IMR-90 (cell line): ENCODE measurements at regions not wholly inside any gene's neighbourhood (a gene's known extent, or its start where the extent isn't known, plus 50 kb on each side); places are given as distances from the start of the nearest gene placed in this dataset.

Experiments
- ATAC-seq: fragments of 200-7000 bp; cut with Tn5 transposase; 2 replicates; pipeline ENCODE4 v1.9.1; 2020; ENCODE audit warnings: low read depth, mild to moderate bottlenecking, moderate library complexity
- BruUV-seq: library from RNA; stranded (reverse); fragments of 400-500 nt; replicated peaks from 2 replicates; lab custom pipeline; 2021; lab: Mats Ljungman, UMichigan
- CTCF ChIA-PET: fragments of 300-600 bp; formaldehyde crosslinking; extraction: SDS; loops from one replicate; lab custom pipeline; 2021; ENCODE audit warnings: antibody characterized with exemption; lab: Yijun Ruan, JAX
- POLR2A ChIA-PET: fragments of 300-600 bp; sonication (Branson Sonifier 250); formaldehyde crosslinking; loops from one replicate; lab custom pipeline; 2022; ENCODE audit warnings: antibody characterized with exemption; ENCODE audit not compliant: unreplicated experiment; lab: Charles Lee
- DNase-seq: peaks from one replicate; pipeline ENCODE4 v3.0.0; 2013
- H2AFZ ChIP-seq: replicated peaks from 2 replicates; pipeline ENCODE3; 2013; ENCODE audit warnings: low read length, mild to moderate bottlenecking; ENCODE audit not compliant: poor library complexity
- H2AK5ac ChIP-seq: 2 replicates; pipeline ENCODE4 v1.6.1; 2013; ENCODE audit warnings: low read depth, low read length, inconsistent platforms
- H2AK9ac ChIP-seq: replicated peaks from 2 replicates; pipeline ENCODE3; 2013; ENCODE audit warnings: mild to moderate bottlenecking, low read depth, low read length, moderate library complexity; ENCODE audit not compliant: poor library complexity
- H2BK120ac ChIP-seq: 2 replicates; pipeline ENCODE4 v1.6.1; 2013; ENCODE audit warnings: low read depth, low read length, inconsistent platforms
- H2BK15ac ChIP-seq: 3 replicates; pipeline ENCODE4 v1.6.1; 2013; ENCODE audit warnings: low read depth, low read length, inconsistent platforms
- H2BK20ac ChIP-seq: 2 replicates; pipeline ENCODE4 v1.6.1; 2013; ENCODE audit warnings: low read depth, mild to moderate bottlenecking, inconsistent platforms, low read length, moderate library complexity
- H2BK5ac ChIP-seq: 2 replicates; pipeline ENCODE4 v1.6.1; 2013; ENCODE audit warnings: mild to moderate bottlenecking, low read depth, low read length, inconsistent platforms; ENCODE audit not compliant: poor library complexity, severe bottlenecking
- H3K14ac ChIP-seq: replicated peaks from 2 replicates; pipeline ENCODE4 v1.6.1; 2013; ENCODE audit warnings: low read depth, low read length, inconsistent platforms
- H3K18ac ChIP-seq: 2 replicates; pipeline ENCODE4 v1.6.1; 2013; ENCODE audit warnings: low read depth, low read length, control low read depth
- H3K23ac ChIP-seq: 2 replicates; pipeline ENCODE4 v1.6.1; 2013; ENCODE audit warnings: low read depth, low read length, inconsistent platforms
- H3K27ac ChIP-seq: 2 replicates; pipeline ENCODE4 v1.5.1; 2013; ENCODE audit warnings: mild to moderate bottlenecking, control low read depth, low read length; ENCODE audit not compliant: insufficient read depth
- H3K27me3 ChIP-seq: 2 replicates; pipeline ENCODE4 v1.6.1; 2013; ENCODE audit warnings: low read length; ENCODE audit not compliant: control insufficient read depth, insufficient read depth
- H3K36me3 ChIP-seq: 2 replicates; pipeline ENCODE4 v1.6.1; 2013; ENCODE audit warnings: low read length, mixed read lengths; ENCODE audit not compliant: control insufficient read depth, insufficient read depth
- H3K4ac ChIP-seq: 2 replicates; pipeline ENCODE4 v1.6.1; 2013; ENCODE audit warnings: low read depth, low read length, inconsistent platforms
- H3K4me1 ChIP-seq: 2 replicates; pipeline ENCODE4 v1.6.1; 2013; ENCODE audit warnings: low read length, mixed read lengths; ENCODE audit not compliant: control insufficient read depth, insufficient read depth
- H3K4me2 ChIP-seq: 2 replicates; pipeline ENCODE4 v1.6.1; 2013; ENCODE audit warnings: low read depth, mild to moderate bottlenecking, control low read depth, low read length, moderate library complexity
- H3K4me3 ChIP-seq: 2 replicates; pipeline ENCODE4 v1.5.1; 2013; ENCODE audit warnings: low read depth, mild to moderate bottlenecking, control low read depth, low read length, moderate library complexity; ENCODE audit not compliant: insufficient read depth
- H3K56ac ChIP-seq: 2 replicates; pipeline ENCODE4 v1.6.1; 2013; ENCODE audit warnings: low read length, inconsistent platforms; ENCODE audit not compliant: insufficient read depth; ENCODE audit errors: extremely low read depth
- H3K79me1 ChIP-seq, 2 experiments: 2 replicates each; pipeline ENCODE4 v1.6.1; 2013; ENCODE audit warnings: low read length in 2 of 2, inconsistent platforms in 1 of 2, low read depth in 1 of 2
- H3K9ac ChIP-seq: 2 replicates; pipeline ENCODE4 v1.6.1; 2013; ENCODE audit warnings: low read depth, low read length, control low read depth
- H3K9me1 ChIP-seq: 2 replicates; pipeline ENCODE4 v1.6.1; 2013; ENCODE audit warnings: low read length, inconsistent platforms; ENCODE audit not compliant: insufficient read depth
- H3K9me3 ChIP-seq: 2 replicates; pipeline ENCODE4 v1.6.1; 2013; ENCODE audit warnings: low read length; ENCODE audit not compliant: control insufficient read depth, insufficient read depth
- H4K20me1 ChIP-seq: 2 replicates; pipeline ENCODE4 v1.6.1; 2013; ENCODE audit warnings: low read length, inconsistent platforms; ENCODE audit not compliant: insufficient read depth
- H4K5ac ChIP-seq: 2 replicates; pipeline ENCODE4 v1.6.1; 2013; ENCODE audit warnings: mild to moderate bottlenecking, low read depth, low read length, control low read depth
- H4K8ac ChIP-seq, 2 experiments: 2 replicates each; pipeline ENCODE4 v1.6.1; 2013; ENCODE audit warnings: low read depth in 2 of 2, low read length in 2 of 2, control low read depth in 1 of 2, inconsistent platforms in 1 of 2
- H4K91ac ChIP-seq: 2 replicates; pipeline ENCODE4 v1.6.1; 2013; ENCODE audit warnings: low read depth, low read length, inconsistent platforms; ENCODE audit not compliant: insufficient read depth
- POLR2A ChIP-seq: IDR thresholded peaks from 2 replicates; pipeline ENCODE4 v1.6.1; 2012; ENCODE audit warnings: mild to moderate bottlenecking, low read depth, low read length
- RAD21 ChIP-seq: IDR thresholded peaks from 2 replicates; pipeline ENCODE4 v1.6.1; 2012; ENCODE audit warnings: low read length, improper control_type of control experiment
- WGBS, 2 experiments: methylation state at CpG; one replicate each; pipeline versions ENCODE4 v1.1.5 to v1.1.7; 2013; ENCODE audit warnings: missing lambda C conversion rate in 2 of 2; ENCODE audit not compliant: insufficient read length in 1 of 2; ENCODE audit errors: extremely low coverage in 2 of 2; 5-methylcytosine and 5-hydroxymethylcytosine counted together
- dilution Hi-C: fragments of 300-500 bp; cut with HindIII; formaldehyde crosslinking; loops from one replicate; pipeline ENCODE4 v1.14.3; 2018; ENCODE audit warnings: low sequenced_read_pairs; ENCODE audit not compliant: unreplicated experiment
- in situ Hi-C: fragments of 300-500 bp; cut with MboI; formaldehyde crosslinking; loops from 3 replicates; pipeline ENCODE4 v1.14.3; 2019; ENCODE audit warnings: low sequenced_read_pairs, inconsistent platforms, mixed read lengths
- intact Hi-C: fragments of 100-400 bp; cut with micrococcal nuclease; formaldehyde crosslinking; loops from 2 replicates; pipeline ENCODE4 v1.10.0; 2022

DNA sequence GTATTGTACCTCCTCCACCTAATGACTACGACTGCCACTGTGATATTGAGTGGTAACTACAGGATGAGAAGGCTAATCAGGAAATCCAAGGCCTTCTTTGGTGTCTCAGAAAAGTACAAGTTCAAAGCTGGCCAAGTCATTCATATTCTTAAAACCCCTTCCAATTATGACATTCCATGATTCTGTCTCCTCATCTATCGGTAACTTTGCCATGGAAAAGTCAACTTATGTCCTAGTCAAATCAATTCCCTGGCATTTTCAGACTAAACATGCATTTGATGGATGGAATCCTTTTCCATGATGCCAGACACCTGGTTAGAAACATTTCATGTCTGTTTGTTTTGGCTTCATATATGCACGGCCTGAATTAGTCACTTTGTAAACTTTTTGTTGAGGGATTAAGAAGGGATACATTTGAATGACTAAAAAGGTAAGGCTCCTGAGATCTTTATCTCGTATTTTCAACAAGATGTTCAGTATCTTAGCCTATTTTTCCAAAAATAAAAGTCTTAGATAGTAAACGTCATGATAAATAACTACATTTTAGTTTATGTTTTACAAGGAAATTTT, 186.5 kb downstream of the NHLRC3 start:
- Histone ChIP-seq H3K14ac (no peak overlapping the region), H3K18ac (no peak overlapping the region), H2BK5ac (no peak overlapping the region), H2BK20ac (no peak overlapping the region), H3K4me3 (no peak overlapping the region), H3K4me1 (no peaks in the 10 kb centered on the region), H3K4ac (no peak overlapping the region), H3K23ac (no peak overlapping the region), H3K27me3 (no peaks in the 10 kb centered on the region), H3K4me2 (no peak overlapping the region), H4K20me1 (no peaks in the 10 kb centered on the region), H3K9me1 (no peaks in the 10 kb centered on the region), H2BK15ac (no peak overlapping the region), H3K9me3 (no peaks in the 10 kb centered on the region), H3K36me3 (no peaks in the 10 kb centered on the region), H4K5ac (no peak overlapping the region), H2BK120ac (no peak overlapping the region), H4K8ac (no peak overlapping the region), H3K56ac (no peak overlapping the region), H3K79me1 (no peaks in the 10 kb centered on the region), H3K9ac (no peak overlapping the region), H4K91ac (no peak overlapping the region), H2AK9ac (no peak overlapping the region), H3K27ac (no peak overlapping the region), H2AK5ac (no peak overlapping the region), H2AFZ (no peak overlapping the region)
- dilution Hi-C loops (no loop called here), intact Hi-C loops (no loop called here), in situ Hi-C loops (no loop called here)
- CTCF ChIA-PET: no interaction called here
- TF ChIP-seq RAD21 (no peak), POLR2A (no peak)
- DNase-seq: no peak
- POLR2A ChIA-PET: no interaction called here
- no TSS peak for BruUV-seq
- no peak for ATAC-seq
- WGBS, 2 experiments: 33% methylated on average over 1 of the region's 5 CpGs; no CpG with 5 or more reads in 1 of the 2 experiments
